A673 (cell line): ENCODE measurements at regions not wholly inside any gene's neighbourhood (a gene's known extent, or its start where the extent isn't known, plus 50 kb on each side); places are given as distances from the start of the nearest gene placed in this dataset.
A peak's percentile ranks its signal among the peaks of the same experiment; 100 is the strongest.

ENCODE experiments used
- BruUV-seq: library from RNA; stranded (reverse); fragments of 400-500 nt; replicated peaks from 2 replicates; lab custom pipeline; 2021; lab: Mats Ljungman, UMichigan
- CTCF ChIA-PET: fragments of 300-600 bp; sonication (Branson Sonifier 250); formaldehyde crosslinking; loops from one replicate; lab custom pipeline; 2022; ENCODE audit warnings: antibody characterized with exemption; lab: Charles Lee
- POLR2A ChIA-PET: fragments of 300-600 bp; sonication (Branson Sonifier 250); formaldehyde crosslinking; loops from one replicate; lab custom pipeline; 2022; ENCODE audit warnings: antibody characterized with exemption; ENCODE audit not compliant: low non-redundant PET; lab: Charles Lee
- DNase-seq: peaks from one replicate; pipeline ENCODE4 v3.0.0-alpha.2; 2015; ENCODE audit warnings: low spot score
- H3K27ac ChIP-seq: fragments of 200-600 bp; sonication (generic); 2 replicates; pipeline ENCODE4 v1.5.1; 2016; ENCODE audit warnings: mixed run types, low read depth, mild to moderate bottlenecking, mixed read lengths, antibody characterized with exemption, low read length; ENCODE audit not compliant: poor library complexity, severe bottlenecking
- H3K27me3 ChIP-seq: fragments of 200-600 bp; sonication (generic); replicated peaks from 2 replicates; pipeline ENCODE4 v1.6.1; 2017; ENCODE audit warnings: mixed run types, low read depth, mild to moderate bottlenecking, mixed read lengths, antibody characterized with exemption, low read length; ENCODE audit not compliant: insufficient read depth, poor library complexity
- H3K36me3 ChIP-seq: fragments of 200-600 bp; sonication (generic); 2 replicates; pipeline ENCODE4 v1.6.1; 2016; ENCODE audit warnings: mixed run types, mild to moderate bottlenecking, mixed read lengths, antibody characterized with exemption, low read length; ENCODE audit not compliant: insufficient read depth, poor library complexity, severe bottlenecking
- H3K4me1 ChIP-seq: fragments of 200-600 bp; sonication (generic); 2 replicates; pipeline ENCODE4 v1.6.1; 2017; ENCODE audit warnings: mixed run types, mild to moderate bottlenecking, mixed read lengths, antibody characterized with exemption, low read length; ENCODE audit not compliant: insufficient read depth, poor library complexity, severe bottlenecking
- H3K4me3 ChIP-seq: fragments of 200-600 bp; sonication (generic); 2 replicates; pipeline ENCODE4 v1.5.1; 2016; ENCODE audit warnings: low read depth, mixed run types, mild to moderate bottlenecking, mixed read lengths, low read length; ENCODE audit not compliant: poor library complexity, severe bottlenecking
- H3K9me3 ChIP-seq: fragments of 200-600 bp; sonication (generic); 2 replicates; pipeline ENCODE4 v1.6.1; 2016; ENCODE audit warnings: mixed run types, low read depth, mild to moderate bottlenecking, mixed read lengths, antibody characterized with exemption, low read length; ENCODE audit not compliant: poor library complexity, severe bottlenecking
- EZH2 ChIP-seq: fragments of 200-600 bp; sonication (generic); IDR thresholded peaks from 2 replicates; pipeline ENCODE4 v1.6.1; 2017; ENCODE audit warnings: borderline replicate concordance, low read depth, mild to moderate bottlenecking, mixed read lengths, antibody characterized with exemption, low read length; ENCODE audit not compliant: poor library complexity, severe bottlenecking
- intact Hi-C: fragments of 100-400 bp; cut with micrococcal nuclease; formaldehyde crosslinking; loops from one replicate; pipeline ENCODE4 v1.10.0; 2022; ENCODE audit not compliant: unreplicated experiment
- TF ChIP-seq, protein P1 (sequence below): fragments of 300-800, 200-600 bp; sonication (generic); conservative IDR thresholded peaks from 2 replicates; pipeline ENCODE4 v1.5.1; 2017; ENCODE audit warnings: low read depth, mild to moderate bottlenecking, antibody characterized with exemption, low read length, moderate library complexity, mixed read lengths

DNA sequence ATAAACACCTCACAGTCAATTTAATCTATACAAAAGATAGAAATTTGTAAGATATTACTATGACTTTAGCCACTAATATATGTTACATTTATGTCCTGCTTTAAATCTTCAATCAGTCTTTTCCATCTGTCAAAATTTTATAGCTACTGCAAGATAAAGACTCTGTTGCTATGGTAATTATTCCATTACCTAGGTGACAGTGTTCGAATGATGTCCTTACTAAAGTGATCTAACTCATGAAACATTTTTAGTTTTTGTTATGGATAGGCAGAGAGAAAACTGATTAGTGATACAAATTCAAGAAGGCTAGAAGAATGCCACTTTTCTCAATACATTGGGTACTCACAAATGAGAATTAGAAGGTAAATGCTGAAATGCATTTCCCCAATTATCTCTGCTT is 359.9 kb upstream of the FSHR start:
- H3K4me1 ChIP-seq: no peaks in the 10 kb centered on the region
- H3K9me3 ChIP-seq: no peaks in the 10 kb centered on the region
- CTCF ChIA-PET: no interaction called here
- no peak overlapping the region for H3K27ac ChIP-seq
- intact Hi-C loops: no loop called here
- POLR2A ChIA-PET: no interaction called here
- H3K4me3 ChIP-seq: no peak overlapping the region
- no peak for TF ChIP-seq EZH2
- TF ChIP-seq, protein P1, sequence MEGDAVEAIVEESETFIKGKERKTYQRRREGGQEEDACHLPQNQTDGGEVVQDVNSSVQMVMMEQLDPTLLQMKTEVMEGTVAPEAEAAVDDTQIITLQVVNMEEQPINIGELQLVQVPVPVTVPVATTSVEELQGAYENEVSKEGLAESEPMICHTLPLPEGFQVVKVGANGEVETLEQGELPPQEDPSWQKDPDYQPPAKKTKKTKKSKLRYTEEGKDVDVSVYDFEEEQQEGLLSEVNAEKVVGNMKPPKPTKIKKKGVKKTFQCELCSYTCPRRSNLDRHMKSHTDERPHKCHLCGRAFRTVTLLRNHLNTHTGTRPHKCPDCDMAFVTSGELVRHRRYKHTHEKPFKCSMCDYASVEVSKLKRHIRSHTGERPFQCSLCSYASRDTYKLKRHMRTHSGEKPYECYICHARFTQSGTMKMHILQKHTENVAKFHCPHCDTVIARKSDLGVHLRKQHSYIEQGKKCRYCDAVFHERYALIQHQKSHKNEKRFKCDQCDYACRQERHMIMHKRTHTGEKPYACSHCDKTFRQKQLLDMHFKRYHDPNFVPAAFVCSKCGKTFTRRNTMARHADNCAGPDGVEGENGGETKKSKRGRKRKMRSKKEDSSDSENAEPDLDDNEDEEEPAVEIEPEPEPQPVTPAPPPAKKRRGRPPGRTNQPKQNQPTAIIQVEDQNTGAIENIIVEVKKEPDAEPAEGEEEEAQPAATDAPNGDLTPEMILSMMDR: no peak
- no peak for DNase-seq
- BruUV-seq: no TSS peak
- no peaks in the 10 kb centered on the region for H3K36me3 ChIP-seq
- no peaks in the 10 kb centered on the region for H3K27me3 ChIP-seq

DNA sequence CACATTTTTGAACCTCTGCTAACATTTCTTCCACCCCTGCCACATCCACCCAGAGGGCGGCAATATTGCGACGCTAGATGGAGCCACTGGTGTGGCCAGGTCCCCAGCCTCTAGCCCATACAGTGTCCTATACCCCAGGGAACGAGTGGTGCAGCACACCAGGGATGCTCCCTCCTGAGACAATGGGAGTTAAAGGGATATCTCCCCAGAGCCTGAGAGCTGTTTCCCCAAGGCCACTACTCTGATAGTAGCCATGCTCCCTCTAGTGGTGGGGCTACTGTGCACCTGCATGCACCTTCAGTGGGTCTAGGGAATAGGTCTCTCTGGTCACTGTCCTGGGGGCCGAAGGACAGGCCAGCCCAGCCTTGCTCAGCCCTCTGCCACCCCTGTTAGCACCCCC is 336.4 kb upstream of the FSHR start:
- DNase-seq: peak; percentile 22
- ChIA-PET CTCF (no interaction called here), POLR2A (no interaction called here)
- H3K27me3 ChIP-seq: no peaks in the 10 kb centered on the region
- H3K4me1 ChIP-seq: no peaks in the 10 kb centered on the region
- TF ChIP-seq EZH2: no peak
- TF ChIP-seq, protein P1: peak; percentile 45; the same call in 1 of the 2 replicates
- intact Hi-C loops: loop anchor here (10.0 kb wide), 1 partner anchor 546 kb away; no protein-coding TSS in a partner anchor
- no peaks in the 10 kb centered on the region for H3K36me3 ChIP-seq
- BruUV-seq: no TSS peak
- H3K9me3 ChIP-seq: no peaks in the 10 kb centered on the region
- no peak overlapping the region for H3K27ac ChIP-seq
- no peak overlapping the region for H3K4me3 ChIP-seq

DNA sequence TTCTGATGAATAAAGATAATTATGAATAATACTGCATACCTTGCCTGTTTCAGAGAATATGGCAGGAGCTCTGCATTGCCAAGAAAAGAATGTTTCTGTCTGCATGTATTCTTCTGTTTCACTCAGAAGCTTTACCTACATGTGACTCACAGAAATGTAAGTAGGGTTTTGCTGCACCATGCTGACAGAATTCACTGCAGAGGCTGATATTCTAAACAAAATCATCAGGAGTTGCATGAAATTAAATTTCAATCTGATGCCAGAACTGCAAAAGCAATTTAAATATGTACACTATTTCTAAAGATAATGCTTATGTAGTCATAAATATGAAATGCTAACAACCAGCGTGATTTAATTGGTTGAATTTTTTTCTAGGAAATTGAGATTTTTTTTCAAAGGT is 332.8 kb upstream of the FSHR start:
- CTCF ChIA-PET: no interaction called here
- no peaks in the 10 kb centered on the region for H3K4me1 ChIP-seq
- H3K27ac ChIP-seq: no peak overlapping the region
- H3K9me3 ChIP-seq: no peaks in the 10 kb centered on the region
- H3K4me3 ChIP-seq: no peak overlapping the region
- BruUV-seq: no TSS peak
- POLR2A ChIA-PET: no interaction called here
- TF ChIP-seq, protein P1: no peak
- no peak for DNase-seq
- intact Hi-C loops: no loop called here
- no peaks in the 10 kb centered on the region for H3K36me3 ChIP-seq
- no peaks in the 10 kb centered on the region for H3K27me3 ChIP-seq
